C4-2B (cell line): ENCODE measurements at regions not wholly inside any gene's neighbourhood (a gene's known extent, or its start where the extent isn't known, plus 50 kb on each side); places are given as distances from the start of the nearest gene placed in this dataset.

ENCODE experiments used
- ZFX ChIP-seq: fragments of 450-650 bp; IDR thresholded peaks from 2 replicates; pipeline ENCODE4 v1.6.1; 2017
- TF ChIP-seq, protein P1 (sequence below): fragments of 450-650 bp; conservative IDR thresholded peaks from 2 replicates; pipeline ENCODE4 v1.5.1; 2017; ENCODE audit warnings: mild to moderate bottlenecking

DNA sequence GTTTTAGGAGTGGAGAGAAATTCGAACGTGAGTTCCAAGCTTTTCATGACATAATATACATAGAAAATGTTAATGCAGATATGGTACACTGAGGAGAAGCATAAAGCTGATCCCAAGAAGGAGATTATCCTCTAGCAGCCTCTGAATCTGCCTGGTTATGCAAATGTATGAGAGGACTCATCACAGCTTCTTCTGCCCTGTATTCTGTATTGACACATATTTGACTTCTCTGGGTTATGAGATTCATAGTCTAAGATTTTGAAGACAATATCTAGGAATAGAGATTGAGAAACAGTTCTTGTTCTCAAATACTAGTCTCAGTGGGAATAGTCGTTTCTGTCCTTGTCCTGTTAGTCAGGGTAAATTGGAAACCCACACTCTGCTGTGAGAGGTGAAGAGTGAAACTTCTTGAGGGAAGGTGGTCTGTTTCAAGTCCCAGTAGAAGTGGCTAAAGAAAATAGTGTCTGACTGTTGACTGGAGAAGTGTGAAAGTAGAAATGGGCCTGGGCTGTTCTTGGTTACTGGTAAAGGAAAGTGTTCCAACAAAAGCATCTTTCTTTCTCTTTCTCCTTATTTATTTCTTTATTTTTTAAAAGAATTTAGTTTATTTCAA is 1356.6 kb downstream of the SLITRK5 start:
- TF ChIP-seq, protein P1, sequence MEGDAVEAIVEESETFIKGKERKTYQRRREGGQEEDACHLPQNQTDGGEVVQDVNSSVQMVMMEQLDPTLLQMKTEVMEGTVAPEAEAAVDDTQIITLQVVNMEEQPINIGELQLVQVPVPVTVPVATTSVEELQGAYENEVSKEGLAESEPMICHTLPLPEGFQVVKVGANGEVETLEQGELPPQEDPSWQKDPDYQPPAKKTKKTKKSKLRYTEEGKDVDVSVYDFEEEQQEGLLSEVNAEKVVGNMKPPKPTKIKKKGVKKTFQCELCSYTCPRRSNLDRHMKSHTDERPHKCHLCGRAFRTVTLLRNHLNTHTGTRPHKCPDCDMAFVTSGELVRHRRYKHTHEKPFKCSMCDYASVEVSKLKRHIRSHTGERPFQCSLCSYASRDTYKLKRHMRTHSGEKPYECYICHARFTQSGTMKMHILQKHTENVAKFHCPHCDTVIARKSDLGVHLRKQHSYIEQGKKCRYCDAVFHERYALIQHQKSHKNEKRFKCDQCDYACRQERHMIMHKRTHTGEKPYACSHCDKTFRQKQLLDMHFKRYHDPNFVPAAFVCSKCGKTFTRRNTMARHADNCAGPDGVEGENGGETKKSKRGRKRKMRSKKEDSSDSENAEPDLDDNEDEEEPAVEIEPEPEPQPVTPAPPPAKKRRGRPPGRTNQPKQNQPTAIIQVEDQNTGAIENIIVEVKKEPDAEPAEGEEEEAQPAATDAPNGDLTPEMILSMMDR: no peak
- TF ChIP-seq ZFX: no peak
